LNCAP (cell line): ENCODE measurements at regions not wholly inside any gene's neighbourhood (a gene's known extent, or its start where the extent isn't known, plus 50 kb on each side); places are given as distances from the start of the nearest gene placed in this dataset.

Source experiments
- CTCF ChIP-seq: fragments of 450-650 bp; IDR thresholded peaks from 2 replicates; pipeline ENCODE4 v1.5.1; 2017; ENCODE audit warnings: mild to moderate bottlenecking

- no peak for TF ChIP-seq CTCF
Observed at GRCh38 chr3:176512037-176512436, 685.2 kb downstream of the TBL1XR1 start.

DNA sequence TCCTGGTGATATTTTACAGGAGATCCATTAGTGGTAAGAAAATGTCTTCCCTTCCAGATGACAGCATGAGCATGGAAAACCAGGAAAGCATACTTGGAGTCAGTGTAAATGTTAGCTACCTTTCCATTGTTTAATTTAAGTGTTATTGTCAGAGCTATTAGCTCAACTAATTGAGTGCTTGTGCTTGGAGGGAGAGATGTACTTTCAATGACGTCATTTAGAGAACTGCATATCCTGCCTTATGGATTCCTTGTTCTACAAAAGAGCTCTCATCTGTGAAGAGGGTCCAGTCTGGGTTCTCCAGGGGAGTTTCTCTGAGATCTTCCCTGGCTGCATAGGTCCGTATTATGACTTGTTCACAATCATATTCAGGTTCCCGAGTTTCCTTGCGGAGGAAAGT, 687.2 kb downstream of the TBL1XR1 start:
- TF ChIP-seq CTCF: no peak

- no peak for TF ChIP-seq CTCF
Observed at GRCh38 chr3:176505878-176506621, 691.2 kb downstream of the TBL1XR1 start.

DNA sequence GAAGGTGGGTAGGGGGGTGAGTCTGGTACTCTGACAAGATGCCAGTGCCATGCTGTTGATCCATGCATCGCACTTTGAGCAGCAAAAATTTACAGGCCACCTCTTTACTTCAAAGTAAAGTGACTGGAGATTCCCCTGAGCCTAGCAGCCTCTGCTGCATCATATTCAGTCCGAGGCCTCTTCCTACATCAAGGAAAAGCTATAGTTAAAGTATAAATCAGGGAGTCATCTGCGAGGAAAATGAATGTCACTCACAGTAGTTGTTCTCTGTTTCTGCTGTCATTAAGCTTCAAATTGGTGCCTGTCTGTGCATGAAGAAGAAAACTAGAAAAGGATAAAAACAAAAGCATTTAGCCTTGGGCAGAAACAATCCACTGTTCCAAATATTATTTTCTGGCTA, 706.2 kb downstream of the TBL1XR1 start:
- no peak for TF ChIP-seq CTCF

GRCh38 chr3:176490357-176490756, 706.9 kb downstream of the TBL1XR1 start:
- no peak for TF ChIP-seq CTCF

GRCh38 chr3:176479248-176479647, 718.0 kb downstream of the TBL1XR1 start:
- TF ChIP-seq CTCF: no peak

DNA sequence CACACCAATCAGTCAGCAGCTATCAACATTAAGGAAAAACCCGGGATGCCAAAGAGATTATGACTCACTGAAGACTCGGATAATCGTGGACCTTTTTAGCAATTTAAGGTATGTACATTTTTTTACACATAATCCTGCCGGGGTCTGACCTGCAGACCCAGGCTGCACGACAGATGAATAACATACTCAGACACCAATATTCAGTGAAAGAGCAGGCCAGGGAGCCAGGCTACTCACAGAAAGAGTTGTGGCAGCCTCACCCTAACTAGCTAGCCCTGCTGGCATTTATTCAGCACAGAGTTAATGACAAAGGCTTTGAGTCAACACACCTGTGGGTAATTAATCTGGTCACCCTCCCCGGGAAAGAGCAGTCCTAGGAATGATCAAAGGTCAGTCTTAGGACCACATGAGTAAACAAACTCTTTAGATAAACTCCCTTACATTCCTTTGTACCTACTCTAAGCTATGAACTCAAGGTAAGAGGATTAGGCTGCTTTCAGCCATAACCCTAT, 727.5 kb downstream of the TBL1XR1 start:
- no peak for TF ChIP-seq CTCF
